ENCODE measurements at regions not wholly inside any gene's neighbourhood (a gene's known extent, or its start where the extent isn't known, plus 50 kb on each side); places are given as distances from the start of the nearest gene placed in this dataset.
A peak's percentile ranks its signal among the peaks of the same experiment; 100 is the strongest.

DNA sequence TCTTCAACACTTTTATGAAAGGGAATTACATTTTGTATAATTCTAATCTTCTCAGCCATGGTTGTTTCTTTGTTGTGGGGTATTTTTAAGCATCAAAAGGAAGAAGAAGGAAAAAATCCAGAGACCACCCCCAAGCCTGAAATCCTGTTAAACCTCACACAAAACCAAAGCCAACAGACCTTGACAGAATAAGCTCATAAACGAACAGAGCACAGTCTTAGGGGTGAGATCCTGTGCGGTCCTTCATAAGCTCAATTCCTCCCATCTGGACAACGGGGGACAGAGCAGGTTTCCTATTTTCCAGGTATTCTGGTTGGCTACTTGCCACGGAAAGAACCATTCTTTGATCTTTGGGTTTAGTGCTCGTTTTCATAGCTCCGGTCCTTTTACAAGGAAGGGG lies 151.3 kb upstream of the SULF2 start:
- no peak overlapping the region for H3K4me3 ChIP-seq
- no peaks in the 10 kb centered on the region for H3K4me1 ChIP-seq
- intact Hi-C loops (cut with DNase I; ENCODE audit: low total_unique reads) = no loop called here
- no peak for DNase-seq
- TF ChIP-seq CTCF (IDR thresholded peaks at IDR 0.05) = no peak
- no peak overlapping the region for H3K27ac ChIP-seq
- H3K27me3 ChIP-seq = peaks cover 0 to 24% of the 10 kb centered on the region in 2 donors
- no peaks in the 10 kb centered on the region for H3K36me3 ChIP-seq
- no peaks in the 10 kb centered on the region for H3K9me3 ChIP-seq

- TF ChIP-seq CTCF (IDR thresholded peaks at IDR 0.05) = no peak
- H3K4me3 ChIP-seq = no peak overlapping the region
- no peak overlapping the region for H3K27ac ChIP-seq
- H3K27me3 ChIP-seq = peaks cover 0 to 28% of the 10 kb centered on the region in 2 donors
- no peaks in the 10 kb centered on the region for H3K9me3 ChIP-seq
- intact Hi-C loops (cut with DNase I; ENCODE audit: low total_unique reads) = no loop called here
- H3K4me1 ChIP-seq = no peaks in the 10 kb centered on the region
- DNase-seq = no peak
- no peaks in the 10 kb centered on the region for H3K36me3 ChIP-seq
These were observed 149.5 kb upstream of the SULF2 start for GRCh38 chr20:47934761-47935160.

GRCh38 chr20:47931443-47931842 lies 146.2 kb upstream of the SULF2 start:
- no peaks in the 10 kb centered on the region for H3K9me3 ChIP-seq
- intact Hi-C loops (cut with DNase I; ENCODE audit: low total_unique reads) = no loop called here
- no peak for TF ChIP-seq CTCF (IDR thresholded peaks at IDR 0.05)
- peaks cover 0 to 16% of the 10 kb centered on the region in 2 donors for H3K27me3 ChIP-seq
- H3K4me1 ChIP-seq = no peaks in the 10 kb centered on the region
- DNase-seq = no peak
- H3K36me3 ChIP-seq = no peaks in the 10 kb centered on the region
- H3K4me3 ChIP-seq = no peak overlapping the region
- no peak overlapping the region for H3K27ac ChIP-seq

DNA sequence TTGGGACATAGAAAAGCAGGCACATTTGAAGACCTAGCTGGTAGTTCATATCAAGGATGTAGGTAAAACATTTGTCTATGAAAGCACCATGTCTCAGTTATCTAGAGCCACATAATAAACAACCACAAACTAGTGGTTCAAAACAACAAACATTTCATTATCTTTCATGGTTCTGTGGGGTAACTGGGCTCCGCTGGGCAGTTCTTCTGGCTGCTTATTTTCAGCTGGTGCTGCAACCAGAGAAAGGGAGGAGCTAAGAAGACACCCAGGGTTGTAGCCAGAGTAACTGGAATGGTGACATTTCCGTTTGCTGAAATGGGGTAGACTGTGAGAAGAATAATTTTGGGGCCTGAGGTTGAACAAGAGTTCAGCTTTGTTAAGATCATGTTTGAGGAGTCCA lies 145.7 kb upstream of the SULF2 start:
- intact Hi-C loops (cut with DNase I; ENCODE audit: low total_unique reads) = no loop called here
- H3K27ac ChIP-seq = no peak overlapping the region
- no peak for TF ChIP-seq CTCF (IDR thresholded peaks at IDR 0.05)
- H3K9me3 ChIP-seq = no peaks in the 10 kb centered on the region
- DNase-seq = no peak
- H3K36me3 ChIP-seq = no peaks in the 10 kb centered on the region
- H3K4me1 ChIP-seq = no peaks in the 10 kb centered on the region
- peaks cover 0 to 16% of the 10 kb centered on the region in 2 donors for H3K27me3 ChIP-seq
- no peak overlapping the region for H3K4me3 ChIP-seq

GRCh38 chr20:47929368-47930115 lies 144.3 kb upstream of the SULF2 start:
- Histone ChIP-seq H3K27ac (no peak overlapping the region), H3K27me3 (peaks cover 0 to 22% of the 10 kb centered on the region in 2 donors), H3K36me3 (no peaks in the 10 kb centered on the region), H3K4me3 (no peak overlapping the region), H3K9me3 (no peaks in the 10 kb centered on the region), H3K4me1 (no peaks in the 10 kb centered on the region)
- peak in 1 of 2 donors; percentile 48 for DNase-seq
- intact Hi-C loops (cut with DNase I; ENCODE audit: low total_unique reads) = no loop called here
- no peak for TF ChIP-seq CTCF (IDR thresholded peaks at IDR 0.05)
